RCC 7860 (cell line): ENCODE measurements at regions not wholly inside any gene's neighbourhood (a gene's known extent, or its start where the extent isn't known, plus 50 kb on each side); places are given as distances from the start of the nearest gene placed in this dataset.
"Not testable (repeated sequence)": the region's sequence is repeated elsewhere in the genome, so short reads cannot be mapped to it uniquely, and the experiment has no call there.

Source experiments
- DNase-seq: peaks from one replicate; pipeline ENCODE4 v3.0.0-alpha.2; 2015; ENCODE audit warnings: low spot score
- FAIRE-seq: peaks from 2 replicates; lab custom pipeline; 2012; peaks lifted over from hg19 to GRCh38; lab: Jason Lieb, UNC

DNA sequence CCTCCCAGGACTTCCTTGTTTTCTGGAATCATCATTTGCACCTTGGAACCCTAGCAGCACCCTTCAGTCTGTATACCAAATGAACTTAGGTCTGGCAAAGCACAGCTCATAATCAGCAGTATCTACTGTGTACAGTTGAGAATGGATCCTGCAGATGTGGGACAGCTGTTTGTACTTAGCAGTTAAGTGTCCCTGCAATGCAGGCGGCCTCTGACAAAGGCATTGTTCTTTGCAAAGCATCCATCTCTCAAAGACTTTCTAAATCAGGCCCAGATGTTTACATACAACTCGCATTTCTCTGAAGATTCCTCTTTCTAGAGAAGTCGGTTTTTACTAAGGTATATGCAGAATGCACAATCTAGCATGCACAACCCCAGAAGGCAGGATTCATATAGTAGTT is 170.5 kb upstream of the RBM19 start:
- no peak for FAIRE-seq
- no peak for DNase-seq

DNA sequence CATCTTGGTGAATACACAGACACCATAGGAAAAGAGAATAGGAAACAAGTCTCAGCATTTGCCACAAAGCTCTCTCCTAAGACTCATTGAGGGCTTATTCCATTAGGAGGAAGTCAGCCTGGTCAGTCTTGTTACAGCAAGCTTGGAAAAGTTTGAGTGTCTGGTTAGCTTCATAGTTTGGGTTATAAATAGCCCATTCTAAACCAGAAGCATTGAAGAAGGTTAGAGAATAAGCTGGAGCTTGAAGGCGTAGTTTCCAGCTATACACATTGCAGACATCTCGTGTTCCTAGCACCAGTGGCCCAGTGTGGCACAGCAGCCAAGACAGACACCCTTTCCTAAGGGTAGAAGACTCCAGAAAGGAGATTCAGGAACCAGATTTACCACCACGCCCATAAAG is 168.8 kb upstream of the RBM19 start:
- DNase-seq, result no peak
- FAIRE-seq, result no peak

DNA sequence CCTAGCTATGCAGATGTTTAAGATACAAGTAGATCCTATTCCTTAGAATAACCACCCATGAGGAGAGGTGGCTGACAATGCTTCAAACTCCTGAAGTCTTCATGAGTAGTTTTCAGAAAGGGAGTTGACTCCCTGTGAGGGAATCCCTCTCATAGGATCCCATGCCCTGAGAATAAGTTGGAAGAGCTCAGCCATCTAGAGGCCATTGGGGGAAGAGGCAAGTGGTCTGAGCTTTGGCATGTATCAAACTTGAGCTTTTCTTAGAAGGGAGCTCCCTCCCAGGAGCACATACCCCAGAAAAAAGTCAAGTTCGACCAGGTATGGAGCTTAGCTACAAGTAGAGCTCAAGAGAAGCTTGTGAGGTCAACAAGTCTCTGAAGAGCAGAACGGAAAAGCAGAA is 165.7 kb upstream of the RBM19 start:
- no peak for FAIRE-seq

DNA sequence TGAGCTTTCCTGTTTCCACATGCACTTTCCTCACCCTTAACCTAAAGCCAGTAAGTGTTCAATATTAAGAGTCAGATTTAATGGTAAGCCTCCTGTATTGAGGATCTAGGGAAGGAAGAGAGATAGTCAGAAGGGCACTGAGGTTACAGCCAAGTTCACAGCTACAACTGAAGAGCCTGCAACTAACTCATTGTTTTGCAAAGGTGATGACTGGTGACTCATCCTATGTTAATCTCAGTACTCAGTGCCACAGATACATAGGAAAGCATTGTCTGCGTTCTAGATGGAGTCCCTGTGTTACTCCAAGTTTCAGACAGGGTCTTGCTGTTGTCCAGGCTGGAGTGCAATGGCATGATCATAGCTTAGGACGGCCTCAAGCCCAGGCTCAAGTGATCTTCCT is 157.0 kb upstream of the RBM19 start:
- FAIRE-seq (no peak), DNase-seq (no peak)

More for the DNA sequence above, 165.7 kb upstream of the RBM19 start:
- DNase-seq, result no peak

DNA sequence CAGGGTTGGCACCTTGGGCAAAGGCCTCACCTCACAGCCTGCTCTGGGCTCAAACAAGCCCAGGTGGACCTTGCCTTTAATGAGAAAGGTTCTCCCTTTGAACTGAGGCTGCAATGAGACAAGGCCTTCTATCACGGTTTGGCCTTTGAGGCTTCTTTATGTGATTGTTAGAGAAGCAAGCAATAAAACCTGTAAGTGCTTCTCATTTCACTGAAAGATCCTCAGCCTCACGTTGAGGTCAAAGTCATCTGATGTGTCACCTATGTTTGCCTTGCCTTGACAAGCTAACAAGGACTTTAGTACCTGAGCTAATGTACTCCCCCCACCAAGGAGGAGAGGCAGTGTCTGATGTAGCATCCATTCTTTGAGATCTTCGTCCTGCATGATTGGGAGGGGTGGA is 155.9 kb upstream of the RBM19 start:
- FAIRE-seq (no peak), DNase-seq (no peak)

DNA sequence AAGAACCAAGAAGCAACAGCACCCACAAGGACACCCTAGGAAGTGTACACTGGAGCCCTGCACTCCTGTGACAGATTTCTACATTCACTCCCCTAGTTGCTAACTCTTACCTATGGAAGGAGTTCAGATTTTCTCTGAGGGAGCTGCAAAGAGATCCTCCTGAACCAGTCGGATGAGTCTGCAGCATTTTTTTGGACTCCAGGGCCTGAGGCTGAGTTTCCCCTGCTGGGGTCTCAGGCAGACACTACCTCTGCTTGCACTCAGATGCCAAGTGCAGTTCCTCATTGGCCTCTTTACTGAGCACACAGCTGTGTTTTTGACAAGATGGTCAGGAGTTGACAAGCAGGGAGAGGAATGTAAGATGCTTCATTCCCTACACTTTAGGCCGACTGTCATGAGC is 153.2 kb upstream of the RBM19 start:
- FAIRE-seq, result no peak
- DNase-seq, result no peak

DNA sequence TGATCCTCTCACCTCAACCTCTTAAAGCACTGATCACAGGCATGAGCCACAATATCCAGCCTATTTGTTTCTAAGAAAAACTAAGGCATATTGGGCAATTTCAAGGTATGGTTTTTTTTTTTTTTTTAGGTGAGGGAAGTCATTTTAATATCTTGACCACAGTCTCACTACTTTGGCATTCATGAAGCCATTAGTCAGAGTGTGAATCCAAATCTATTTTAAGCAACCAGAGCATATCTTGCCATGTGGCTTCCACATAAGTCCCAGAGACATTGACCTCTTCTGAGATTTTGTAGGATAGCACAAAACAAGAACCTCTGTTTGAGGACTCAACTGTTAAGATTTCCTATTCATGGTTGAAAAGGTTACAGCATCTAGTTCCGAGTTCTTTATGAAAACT is 130.3 kb upstream of the RBM19 start:
- DNase-seq, result no peak
- FAIRE-seq, result no peak

DNA sequence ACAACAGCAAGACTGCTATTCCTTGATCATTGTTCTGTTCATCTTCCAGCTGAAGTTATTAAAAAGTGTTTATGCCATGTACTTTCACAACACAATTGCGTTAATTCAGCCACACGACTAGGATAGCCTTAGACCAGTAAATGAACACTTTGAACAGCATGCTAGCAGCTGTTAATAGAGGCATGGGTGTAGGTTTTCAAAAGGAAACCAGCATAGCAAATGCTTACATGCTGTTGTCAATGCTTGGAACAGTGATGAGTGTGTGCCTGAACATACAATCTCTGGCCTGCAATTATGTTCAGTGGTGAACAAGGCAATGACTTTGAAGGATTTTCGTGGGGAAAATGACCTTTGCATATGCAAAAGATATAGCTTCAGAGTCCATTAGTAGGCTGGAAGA is 127.4 kb upstream of the RBM19 start:
- DNase-seq (no peak), FAIRE-seq (no peak)

DNA sequence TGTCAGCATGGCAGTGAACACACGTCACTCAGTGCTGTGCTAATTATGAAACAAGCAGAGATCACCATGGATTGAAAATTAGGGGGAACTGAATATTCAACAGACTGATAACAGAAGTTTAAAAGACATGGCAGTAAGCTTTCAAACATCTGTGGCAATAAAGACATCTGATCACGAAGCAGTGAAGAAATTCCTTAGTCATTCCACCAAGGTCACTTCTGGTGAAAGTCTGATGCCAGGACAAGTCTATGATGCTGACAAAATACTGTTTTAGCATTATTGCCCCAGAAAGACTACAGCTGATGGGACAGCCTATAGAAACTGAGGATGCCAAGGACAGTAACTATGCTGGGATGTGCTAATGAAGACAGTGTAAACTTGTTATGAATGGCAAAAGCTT is 126.9 kb upstream of the RBM19 start:
- DNase-seq, result no peak
- no peak for FAIRE-seq

DNA sequence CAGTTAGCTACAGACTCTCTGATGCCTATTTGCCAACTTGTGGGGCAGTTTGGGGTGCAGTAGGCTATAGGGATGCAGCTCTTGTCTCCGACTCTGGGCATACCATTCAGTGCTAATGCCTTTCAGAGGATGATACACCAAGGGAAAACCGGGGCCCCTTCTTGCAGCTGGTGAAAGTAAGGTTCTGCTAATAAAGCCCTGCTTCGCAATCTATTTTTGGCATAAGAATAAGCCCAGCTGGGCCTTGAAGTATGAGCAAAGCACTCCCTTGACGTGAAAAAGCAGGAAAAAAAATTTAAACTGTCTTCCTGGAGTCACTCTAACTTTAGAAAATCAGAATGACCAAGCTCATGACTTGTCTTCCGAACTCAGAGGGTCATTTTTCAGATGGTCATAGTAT is 124.1 kb upstream of the RBM19 start:
- DNase-seq (no peak), FAIRE-seq (no peak)

DNA sequence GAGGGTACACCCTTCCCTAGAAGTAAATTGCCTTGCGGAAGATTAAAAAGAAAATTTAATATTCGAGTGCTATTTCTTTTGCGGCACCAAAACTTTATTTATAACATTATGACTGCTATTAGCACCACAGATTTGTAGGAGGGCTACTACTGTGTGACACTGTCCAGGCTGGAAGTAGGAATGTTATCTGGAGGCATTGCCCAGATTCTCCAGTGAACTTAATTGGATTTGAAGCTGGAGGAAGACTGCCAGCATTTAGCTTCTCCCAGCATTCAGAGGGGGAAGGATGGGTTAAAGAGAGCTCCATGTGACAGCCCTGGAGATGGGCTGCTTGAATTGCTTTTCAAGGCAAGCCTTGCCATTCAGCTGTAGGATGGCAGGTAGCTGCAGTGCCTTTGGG is 107.0 kb upstream of the RBM19 start:
- no peak for DNase-seq
- FAIRE-seq, result no peak

DNA sequence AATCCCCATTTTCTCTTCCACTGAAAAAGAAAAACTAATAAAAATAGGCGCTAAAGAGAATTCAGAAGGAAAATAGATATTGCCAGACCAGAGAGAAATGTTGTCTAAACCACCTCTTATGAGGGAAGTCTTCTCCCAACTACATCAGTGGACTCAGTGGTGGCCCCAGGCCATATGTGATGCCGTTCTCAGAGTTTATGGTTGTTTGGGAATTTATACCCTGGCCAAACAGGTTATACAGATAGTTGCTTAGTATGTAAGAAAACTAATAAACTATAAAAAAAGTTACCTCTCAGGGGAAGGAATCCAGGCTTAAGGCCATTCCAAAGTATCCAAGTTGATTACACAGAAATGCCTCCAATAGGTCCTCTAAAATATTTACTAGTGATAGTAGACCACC is 103.4 kb upstream of the RBM19 start:
- DNase-seq, result no peak
- no peak for FAIRE-seq

DNA sequence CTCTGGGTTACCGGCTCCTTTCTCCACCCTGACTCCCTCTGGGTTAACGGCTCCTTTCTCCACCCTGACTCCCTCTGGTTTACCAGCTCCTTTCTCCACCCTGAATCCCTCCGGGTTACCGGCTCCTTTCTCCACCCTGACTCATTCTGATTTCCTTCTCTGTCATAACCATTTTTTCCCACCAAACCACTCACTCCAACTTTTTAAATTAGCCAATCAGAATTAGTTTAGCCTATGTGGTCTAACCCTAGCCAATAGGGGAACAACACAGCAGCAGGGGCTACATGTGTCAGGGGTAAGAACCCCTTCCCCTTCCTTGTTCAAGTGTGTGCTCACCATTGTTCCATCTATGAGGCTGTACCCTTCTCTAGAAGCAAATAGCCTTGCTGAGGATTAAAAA is 98.4 kb upstream of the RBM19 start:
- FAIRE-seq, result no peak
- no peak for DNase-seq

DNA sequence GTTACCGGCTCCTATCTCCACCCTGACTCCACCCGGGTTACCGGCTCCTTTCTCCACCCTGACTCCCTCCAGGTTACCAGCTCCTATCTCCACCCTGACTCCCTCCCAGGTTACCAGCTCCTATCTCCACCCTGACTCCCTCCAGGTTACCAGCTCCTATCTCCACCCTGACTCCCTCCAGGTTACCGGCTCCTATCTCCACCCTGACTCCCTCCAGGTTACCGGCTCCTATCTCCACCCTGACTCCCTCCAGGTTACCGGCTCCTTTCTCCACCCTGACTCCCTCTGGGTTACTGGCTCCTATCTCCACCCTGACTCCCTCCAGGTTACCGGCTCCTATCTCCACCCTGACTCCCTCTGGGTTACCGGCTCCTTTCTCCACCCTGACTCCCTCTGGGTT is 97.9 kb upstream of the RBM19 start:
- not testable (repeated sequence) for DNase-seq, FAIRE-seq

DNA sequence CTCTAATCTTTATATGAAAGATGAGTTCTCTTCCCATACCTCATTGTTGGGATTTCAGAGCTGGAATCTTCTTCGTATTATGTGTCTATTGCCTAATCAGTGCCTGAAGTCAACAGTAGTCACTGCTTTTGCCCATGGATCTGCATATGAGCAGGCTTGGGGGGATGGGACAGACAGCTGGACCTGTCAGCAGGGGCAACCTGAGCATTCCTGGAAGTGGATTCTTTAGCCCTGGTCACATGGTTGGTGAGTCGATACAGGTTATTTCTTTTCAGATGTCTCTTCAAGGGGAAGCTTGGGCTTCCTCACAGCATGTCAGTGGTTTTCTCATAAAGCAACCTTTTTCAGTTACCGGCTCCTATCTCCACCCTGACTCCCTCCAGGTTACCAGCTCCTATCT is 97.3 kb upstream of the RBM19 start:
- FAIRE-seq, result no peak
- no peak for DNase-seq

DNA sequence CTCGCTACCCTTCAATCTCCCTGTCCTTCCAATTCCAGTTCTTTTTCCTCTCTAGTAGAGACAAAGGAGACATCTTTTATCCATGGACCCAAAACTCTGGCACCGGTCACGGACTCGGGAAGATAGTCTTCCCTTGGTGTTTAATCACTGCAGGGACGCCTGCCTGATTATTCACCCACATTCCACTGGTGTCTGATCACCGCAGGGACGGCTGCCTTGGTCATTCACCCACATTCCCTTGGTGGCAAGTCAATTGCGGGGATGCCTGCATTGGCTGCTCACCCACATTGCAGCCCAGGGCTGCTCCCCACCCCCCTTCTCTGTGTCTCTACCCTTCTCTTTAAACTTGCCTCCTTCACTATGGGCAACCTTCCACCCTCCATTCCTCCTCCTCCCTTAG is 90.2 kb upstream of the RBM19 start:
- not testable (repeated sequence) for FAIRE-seq

DNA sequence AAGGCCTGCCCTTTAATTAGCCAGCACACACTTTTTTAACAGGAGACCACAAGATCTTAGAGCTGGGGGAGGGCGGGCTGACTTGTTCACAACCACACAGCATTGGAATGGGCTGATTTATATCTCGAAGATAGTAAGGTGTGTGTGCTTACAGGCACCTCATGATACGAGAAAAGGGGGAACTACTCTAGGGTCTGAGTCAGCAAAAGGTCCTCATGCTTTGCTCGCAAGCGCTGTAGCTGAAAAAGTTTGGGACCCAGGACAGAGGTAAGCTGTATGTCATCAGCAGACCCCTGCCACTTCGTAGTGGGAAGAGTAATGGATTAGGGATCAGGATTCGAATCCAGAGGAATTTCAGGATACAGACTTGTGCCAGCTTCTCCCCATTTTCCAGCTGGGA is 88.9 kb upstream of the RBM19 start:
- DNase-seq (no peak), FAIRE-seq (no peak)

More for the DNA sequence above, 90.2 kb upstream of the RBM19 start:
- not testable (repeated sequence) for DNase-seq

DNA sequence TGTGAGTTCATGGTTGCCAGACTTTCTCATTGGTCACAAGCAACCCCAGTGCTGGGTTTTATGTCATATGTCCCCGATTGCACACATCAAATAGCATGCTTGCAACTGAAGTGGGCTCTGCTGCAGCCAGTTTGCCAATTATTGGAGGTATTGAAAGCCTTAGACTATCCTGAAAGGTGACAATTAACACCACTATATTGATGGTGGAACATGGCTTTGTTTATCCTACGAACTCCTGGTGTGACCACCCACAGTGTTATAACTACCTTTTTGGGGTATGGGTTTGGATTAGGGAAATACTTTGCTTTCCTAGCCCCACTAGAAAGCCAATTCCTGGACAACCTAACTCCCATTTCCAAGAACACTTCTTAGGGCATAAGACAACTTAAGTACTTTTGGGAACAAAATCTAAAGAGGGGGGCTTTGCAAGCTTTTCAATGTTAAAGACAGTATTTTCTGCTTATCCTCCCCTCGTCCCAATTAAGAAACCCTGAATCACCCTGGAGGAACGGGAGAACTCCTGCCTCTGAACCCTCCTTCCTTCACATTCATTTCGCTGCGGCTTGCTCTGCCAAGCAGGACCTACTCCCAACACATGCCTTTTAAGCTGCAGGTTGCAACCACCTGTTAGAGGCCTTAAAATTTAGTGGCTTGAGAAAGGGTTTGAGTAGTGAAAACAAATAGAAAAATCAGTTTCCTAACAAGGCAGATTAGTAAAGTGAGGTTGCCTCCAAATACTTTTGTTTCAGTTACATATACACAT is 80.3 kb upstream of the RBM19 start:
- no peak for DNase-seq
- no peak for FAIRE-seq

DNA sequence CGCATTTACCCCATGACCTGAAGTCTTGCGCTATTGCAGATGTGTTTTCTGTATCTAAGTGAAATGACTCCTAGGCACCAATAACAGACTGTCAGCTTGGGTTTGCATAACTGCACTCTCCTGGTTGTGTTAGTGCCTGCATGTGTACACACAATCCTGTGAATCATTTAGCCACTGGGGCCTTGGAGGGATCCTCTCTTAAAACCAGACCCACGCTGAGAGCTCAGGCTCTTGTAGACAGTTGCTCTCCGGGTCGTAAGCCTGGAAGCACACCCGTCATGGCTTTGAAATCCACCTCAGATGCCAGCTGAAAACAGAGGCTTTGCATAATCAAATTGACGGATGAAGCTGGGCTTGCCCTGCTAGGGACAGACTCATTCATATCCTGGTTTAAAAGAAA is 79.2 kb upstream of the RBM19 start:
- FAIRE-seq, result no peak
- no peak for DNase-seq

DNA sequence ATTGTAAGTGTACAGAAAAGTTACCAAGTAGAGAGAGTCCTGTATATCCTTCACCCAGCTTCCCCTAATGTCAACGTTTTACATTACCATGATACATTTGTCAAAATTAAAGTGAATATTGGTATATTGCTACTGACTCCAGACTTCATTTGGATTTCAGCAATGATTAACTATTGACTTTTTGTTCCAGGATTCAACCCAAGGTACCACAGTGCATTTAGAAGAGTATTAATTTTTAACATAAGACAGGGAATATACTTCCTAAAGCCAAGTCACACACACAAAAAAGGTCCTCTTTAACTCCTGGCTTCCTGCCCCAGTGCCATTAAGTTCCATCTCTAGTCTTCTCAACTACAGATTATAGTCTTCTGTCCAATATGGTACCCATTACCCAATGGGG is 75.5 kb upstream of the RBM19 start:
- DNase-seq, result no peak
- FAIRE-seq, result no peak

DNA sequence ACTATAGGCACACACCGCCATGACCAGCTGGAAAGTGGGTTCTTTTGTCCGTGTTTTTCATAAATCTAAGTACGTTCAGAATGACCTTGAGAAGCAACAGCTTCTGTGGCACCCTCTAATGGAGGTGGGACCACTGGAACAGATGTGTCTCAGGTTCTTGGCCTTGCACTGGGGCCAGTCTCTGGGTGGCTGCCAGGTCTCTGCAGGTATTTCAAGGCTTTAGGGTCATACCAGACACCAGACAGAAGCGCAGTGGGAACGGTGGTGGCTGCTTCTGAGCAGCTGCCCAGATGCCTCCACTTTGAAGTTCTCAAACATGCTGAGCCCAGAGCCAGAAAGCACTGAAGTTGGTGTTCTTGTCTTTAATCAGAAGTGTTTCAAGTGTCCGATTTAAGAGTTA is 75.0 kb upstream of the RBM19 start:
- DNase-seq (no peak), FAIRE-seq (no peak)

DNA sequence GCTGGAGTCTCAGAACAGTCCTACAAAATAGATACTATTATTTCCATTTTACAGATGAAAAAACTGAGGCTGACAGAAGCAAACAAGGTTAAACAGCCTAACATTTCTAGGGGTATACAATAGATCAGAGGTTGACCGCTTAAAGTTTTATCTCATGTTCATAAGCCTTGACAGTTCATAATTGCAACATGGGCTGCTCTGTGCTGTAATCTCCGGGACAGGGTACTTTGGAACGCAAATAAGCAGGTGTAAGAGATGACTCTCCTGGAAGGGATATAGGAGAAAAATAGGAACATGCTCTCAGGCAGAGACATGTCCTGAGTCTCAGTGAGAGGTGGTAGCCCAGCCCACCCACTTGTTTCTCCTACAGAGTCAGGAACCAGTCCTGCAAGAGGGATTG is 72.8 kb upstream of the RBM19 start:
- no peak for FAIRE-seq
- DNase-seq, result no peak

DNA sequence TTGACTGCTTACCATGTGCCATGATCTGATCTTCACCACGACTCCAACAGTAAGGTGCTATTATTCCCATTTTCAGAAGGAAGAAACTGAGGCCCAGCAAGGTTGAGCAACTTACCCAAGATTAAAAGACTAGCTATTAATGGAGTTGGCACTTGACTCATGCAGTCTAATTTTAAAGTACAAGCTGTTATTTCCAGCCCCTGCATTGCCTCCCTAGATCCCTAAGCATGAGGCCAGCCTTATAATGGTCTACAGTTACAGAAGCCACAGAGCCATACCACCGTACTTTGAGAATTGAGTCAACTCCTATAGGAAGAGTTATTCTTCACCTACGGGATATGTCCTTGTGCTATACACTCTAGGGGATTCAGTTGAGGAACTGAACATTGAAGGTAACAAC is 66.7 kb upstream of the RBM19 start:
- FAIRE-seq, result no peak
- no peak for DNase-seq
